HCT116 (cell line): ENCODE measurements at regions not wholly inside any gene's neighbourhood (a gene's known extent, or its start where the extent isn't known, plus 50 kb on each side); places are given as distances from the start of the nearest gene placed in this dataset.

Experiments
- POLR2A ChIP-seq: IDR thresholded peaks from 2 replicates; pipeline ENCODE4 v1.7.0; 2011; ENCODE audit warnings: borderline replicate concordance; ENCODE audit not compliant: insufficient read depth, insufficient read length; ENCODE audit errors: extremely low read depth
- TF ChIP-seq, protein P1 (sequence below), 3 experiments: fragments of 200-600 bp in 1 of 3; sonication (generic) in 1 of 3; IDR thresholded peaks in 2 of 3; conservative IDR thresholded peaks in 1 of 3; 2 replicates each; pipeline ENCODE4 v1.5.1; 2012 to 2017; ENCODE audit warnings: low read depth in 2 of 3, low read length in 2 of 3, antibody characterized with exemption in 1 of 3, borderline replicate concordance in 1 of 3, control low read depth in 1 of 3, mild to moderate bottlenecking in 1 of 3, mixed read lengths in 1 of 3, mixed run types in 1 of 3, moderate library complexity in 1 of 3; ENCODE audit not compliant: insufficient read depth in 1 of 3

DNA sequence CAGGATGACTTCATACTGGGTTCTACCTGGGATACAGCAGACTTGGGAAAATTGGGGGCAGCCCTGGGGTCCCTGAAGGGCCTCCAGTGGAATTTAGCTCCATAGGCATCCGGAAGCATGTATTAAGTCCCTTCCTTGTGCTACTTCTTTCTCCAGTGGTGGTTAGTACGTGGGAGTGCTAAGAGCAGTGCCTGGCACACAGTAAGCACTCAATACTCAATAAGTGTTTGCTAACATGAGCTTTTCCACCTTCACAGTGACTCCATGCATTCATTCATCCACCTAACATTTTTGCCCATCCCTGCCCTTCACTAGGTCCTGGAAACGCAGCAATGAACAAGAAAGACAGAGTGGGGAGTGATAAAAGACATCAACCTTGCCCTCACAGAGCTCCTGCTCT lies 120.5 kb downstream of the MN1 start:
- TF ChIP-seq, protein P1, sequence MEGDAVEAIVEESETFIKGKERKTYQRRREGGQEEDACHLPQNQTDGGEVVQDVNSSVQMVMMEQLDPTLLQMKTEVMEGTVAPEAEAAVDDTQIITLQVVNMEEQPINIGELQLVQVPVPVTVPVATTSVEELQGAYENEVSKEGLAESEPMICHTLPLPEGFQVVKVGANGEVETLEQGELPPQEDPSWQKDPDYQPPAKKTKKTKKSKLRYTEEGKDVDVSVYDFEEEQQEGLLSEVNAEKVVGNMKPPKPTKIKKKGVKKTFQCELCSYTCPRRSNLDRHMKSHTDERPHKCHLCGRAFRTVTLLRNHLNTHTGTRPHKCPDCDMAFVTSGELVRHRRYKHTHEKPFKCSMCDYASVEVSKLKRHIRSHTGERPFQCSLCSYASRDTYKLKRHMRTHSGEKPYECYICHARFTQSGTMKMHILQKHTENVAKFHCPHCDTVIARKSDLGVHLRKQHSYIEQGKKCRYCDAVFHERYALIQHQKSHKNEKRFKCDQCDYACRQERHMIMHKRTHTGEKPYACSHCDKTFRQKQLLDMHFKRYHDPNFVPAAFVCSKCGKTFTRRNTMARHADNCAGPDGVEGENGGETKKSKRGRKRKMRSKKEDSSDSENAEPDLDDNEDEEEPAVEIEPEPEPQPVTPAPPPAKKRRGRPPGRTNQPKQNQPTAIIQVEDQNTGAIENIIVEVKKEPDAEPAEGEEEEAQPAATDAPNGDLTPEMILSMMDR (IDR thresholded peaks at IDR 0.05 in 2 of 3, conservative IDR thresholded peaks at IDR 0.05 in 1 of 3; ENCODE audit: borderline replicate concordance in 1 of 3, insufficient read depth in 1 of 3, low read depth in 2 of 3, low read length in 2 of 3): no peak
- TF ChIP-seq POLR2A: no peak
